GM23338 (cell line): ENCODE measurements at regions not wholly inside any gene's neighbourhood (a gene's known extent, or its start where the extent isn't known, plus 50 kb on each side); places are given as distances from the start of the nearest gene placed in this dataset.
"Not testable (repeated sequence)": the region's sequence is repeated elsewhere in the genome, so short reads cannot be mapped to it uniquely, and the experiment has no call there.

Experiments used
- ATAC-seq: fragments of 200-7000 bp; cut with Tn5 transposase; 3 replicates; pipeline ENCODE4 v1.9.1; 2020
- DNase-seq: peaks from one replicate; pipeline ENCODE4 v3.0.0-alpha.2; 2015; ENCODE audit warnings: low spot score
- H2AFZ ChIP-seq: fragments of 200-600 bp; sonication (generic); 2 replicates; pipeline ENCODE4 v1.8.0; 2016; ENCODE audit warnings: antibody characterized with exemption, mild to moderate bottlenecking, moderate library complexity
- H3F3A ChIP-seq: fragments of 200-600 bp; sonication (generic); replicated peaks from 2 replicates; pipeline ENCODE4 v1.8.0; 2017; ENCODE audit warnings: antibody characterized with exemption, mixed run types, low read depth
- H3K27ac ChIP-seq: fragments of 200-600 bp; sonication (generic); 2 replicates; pipeline ENCODE4 v1.6.1; 2016; ENCODE audit warnings: low read depth
- H3K27me3 ChIP-seq: fragments of 200-600 bp; sonication (generic); 2 replicates; pipeline ENCODE4 v1.8.0; 2016; ENCODE audit warnings: mild to moderate bottlenecking, mixed run types, moderate library complexity; ENCODE audit not compliant: insufficient read depth
- H3K36me3 ChIP-seq: fragments of 200-600 bp; sonication (generic); 2 replicates; pipeline ENCODE4 v1.8.0; 2016; ENCODE audit warnings: mild to moderate bottlenecking; ENCODE audit not compliant: insufficient read depth
- H3K4me1 ChIP-seq: fragments of 200-600 bp; sonication (generic); 2 replicates; pipeline ENCODE4 v1.8.0; 2016; ENCODE audit warnings: mild to moderate bottlenecking, moderate library complexity; ENCODE audit not compliant: insufficient read depth
- H3K4me2 ChIP-seq: fragments of 200-600 bp; sonication (generic); 2 replicates; pipeline ENCODE4 v1.7.1; 2017; ENCODE audit warnings: mixed run types
- H3K4me3 ChIP-seq: fragments of 200-600 bp; sonication (generic); 2 replicates; pipeline ENCODE4 v1.6.1; 2016; ENCODE audit warnings: mixed run types
- H3K79me2 ChIP-seq: fragments of 200-600 bp; sonication (generic); replicated peaks from 2 replicates; pipeline ENCODE4 v1.8.0; 2017; ENCODE audit warnings: mild to moderate bottlenecking; ENCODE audit not compliant: insufficient read depth
- H3K9me2 ChIP-seq: fragments of 200-600 bp; sonication (generic); 2 replicates; pipeline ENCODE4 v1.8.0; 2017; ENCODE audit not compliant: insufficient read depth
- H4K20me1 ChIP-seq: fragments of 200-600 bp; sonication (generic); replicated peaks from 2 replicates; pipeline ENCODE4 v1.8.0; 2017; ENCODE audit warnings: mild to moderate bottlenecking; ENCODE audit not compliant: insufficient read depth
- H3K27ac Mint-ChIP-seq: 2 replicates; pipeline ENCODE4 v1.8.0; 2020; ENCODE audit warnings: inconsistent platforms, mild to moderate bottlenecking, moderate library complexity, mixed read lengths
- H3K27me3 Mint-ChIP-seq: 3 replicates; pipeline ENCODE4 v1.8.0; 2022; ENCODE audit warnings: low read depth, mild to moderate bottlenecking, moderate library complexity, mixed read lengths, inconsistent platforms; ENCODE audit not compliant: insufficient read depth, poor library complexity
- H3K36me3 Mint-ChIP-seq: 3 replicates; pipeline ENCODE4 v1.8.0; 2021; ENCODE audit warnings: low read depth, mild to moderate bottlenecking, inconsistent platforms, moderate library complexity, mixed read lengths
- H3K4me1 Mint-ChIP-seq: 3 replicates; pipeline ENCODE4 v1.8.0; 2020; ENCODE audit warnings: mild to moderate bottlenecking, inconsistent platforms, mixed read lengths
- H3K4me3 Mint-ChIP-seq: 3 replicates; pipeline ENCODE4 v1.8.0; 2021; ENCODE audit warnings: moderate library complexity, mild to moderate bottlenecking, inconsistent platforms, mixed read lengths
- H3K9me3 Mint-ChIP-seq: 3 replicates; pipeline ENCODE4 v1.8.0; 2020; ENCODE audit warnings: moderate library complexity, mild to moderate bottlenecking, inconsistent platforms, mixed read lengths
- CREB1 ChIP-seq: fragments of 250-450 bp; sonication (Bioruptor Pico); IDR thresholded peaks from 2 replicates; pipeline ENCODE4 v1.5.0; 2020; ENCODE audit warnings: low read depth, mild to moderate bottlenecking, moderate library complexity
- ETS1 ChIP-seq: IDR thresholded peaks from 2 replicates; pipeline ENCODE4 v1.6.1; 2016; ENCODE audit warnings: antibody characterized with exemption
- EZH2 ChIP-seq: fragments of 200-600 bp; sonication (generic); IDR thresholded peaks from one replicate; pipeline ENCODE4 v1.8.0; 2017; ENCODE audit warnings: antibody characterized with exemption, mild to moderate bottlenecking, low read depth; ENCODE audit not compliant: unreplicated experiment
- JUNB ChIP-seq: IDR thresholded peaks from one replicate; pipeline ENCODE4 v1.6.1; 2016; ENCODE audit warnings: antibody characterized with exemption; ENCODE audit not compliant: unreplicated experiment
- NANOG ChIP-seq: IDR thresholded peaks from 2 replicates; pipeline ENCODE4 v1.6.1; 2016; ENCODE audit warnings: antibody characterized with exemption, borderline replicate concordance
- REST ChIP-seq: IDR thresholded peaks from one replicate; pipeline ENCODE4 v1.6.1; 2018; ENCODE audit warnings: antibody characterized with exemption; ENCODE audit not compliant: unreplicated experiment
- STAT1 ChIP-seq: IDR thresholded peaks from one replicate; pipeline ENCODE4 v1.6.1; 2016; ENCODE audit warnings: antibody characterized with exemption; ENCODE audit not compliant: unreplicated experiment
- ZNF331 ChIP-seq: fragments of 250-450 bp; sonication (Bioruptor Pico); IDR thresholded peaks from 2 replicates; pipeline ENCODE4 v1.5.0; 2020; ENCODE audit warnings: low read depth, mild to moderate bottlenecking, moderate library complexity

GRCh38 chr11:130539680-130540079 is 91.2 kb downstream of the ADAMTS15 start:
- not testable (repeated sequence) for DNase-seq, H3K27me3 ChIP-seq, H3K4me1 ChIP-seq, H3K4me3 Mint-ChIP-seq, H3F3A ChIP-seq, H3K4me2 ChIP-seq, H2AFZ ChIP-seq, H3K9me3 Mint-ChIP-seq, H3K36me3 ChIP-seq, H3K9me2 ChIP-seq, H3K27ac ChIP-seq, H3K79me2 ChIP-seq, H3K4me1 Mint-ChIP-seq, H3K27ac Mint-ChIP-seq, H3K36me3 Mint-ChIP-seq, H4K20me1 ChIP-seq, H3K4me3 ChIP-seq, ATAC-seq
- peaks cover 12% of the 10 kb centered on the region for H3K27me3 Mint-ChIP-seq

- Histone ChIP-seq H3K4me2 (no peak overlapping the region), H2AFZ (no peak overlapping the region), H3K4me1 (no peaks in the 10 kb centered on the region), H3K9me2 (peaks cover 6% of the 10 kb centered on the region; the same call in 1 of the 2 replicates), H3K27ac (no peak overlapping the region), H3K27me3 (no peaks in the 10 kb centered on the region), H3F3A (no peaks in the 10 kb centered on the region), H3K4me3 (no peak overlapping the region), H4K20me1 (no peaks in the 10 kb centered on the region), H3K79me2 (no peaks in the 10 kb centered on the region), H3K36me3 (no peaks in the 10 kb centered on the region)
- Mint-ChIP-seq H3K36me3 (no peaks in the 10 kb centered on the region), H3K4me1 (no peaks in the 10 kb centered on the region), H3K27ac (no peak overlapping the region), H3K9me3 (peaks cover 3% of the 10 kb centered on the region; the same call in 1 of the 3 replicates), H3K27me3 (peaks cover 4% of the 10 kb centered on the region), H3K4me3 (no peak overlapping the region)
- TF ChIP-seq ZNF331 (CRISPR knock-in tag) (no peak), CREB1 (CRISPR knock-in tag) (no peak), NANOG (no peak), EZH2 (no peak), ETS1 (no peak), JUNB (no peak)
- ATAC-seq (no peak), DNase-seq (no peak)
Measured at GRCh38 chr11:130544266-130544665, 95.8 kb downstream of the ADAMTS15 start.

GRCh38 chr11:130545449-130546072 is 97.1 kb downstream of the ADAMTS15 start:
- no peaks in the 10 kb centered on the region for H3K4me1 Mint-ChIP-seq
- H3K4me3 Mint-ChIP-seq, result no peak overlapping the region
- no peaks in the 10 kb centered on the region for H3K36me3 Mint-ChIP-seq
- H2AFZ ChIP-seq, result no peak overlapping the region; the same call in 1 of the 2 replicates
- H3K4me3 ChIP-seq, result no peak overlapping the region
- no peaks in the 10 kb centered on the region for H3F3A ChIP-seq
- H3K27ac Mint-ChIP-seq, result no peak overlapping the region
- no peaks in the 10 kb centered on the region for H3K79me2 ChIP-seq
- peaks cover 3% of the 10 kb centered on the region; the same call in 1 of the 3 replicates for H3K9me3 Mint-ChIP-seq
- H3K27ac ChIP-seq, result no peak overlapping the region
- peaks cover 4% of the 10 kb centered on the region for H3K27me3 Mint-ChIP-seq
- ATAC-seq (no peak), DNase-seq (no peak)
- H3K4me1 ChIP-seq, result no peaks in the 10 kb centered on the region
- H3K9me2 ChIP-seq, result peaks cover 6% of the 10 kb centered on the region; the same call in 1 of the 2 replicates
- H4K20me1 ChIP-seq, result no peaks in the 10 kb centered on the region
- no peaks in the 10 kb centered on the region for H3K36me3 ChIP-seq
- no peaks in the 10 kb centered on the region for H3K27me3 ChIP-seq
- H3K4me2 ChIP-seq, result no peak overlapping the region
- TF ChIP-seq STAT1 (no peak), JUNB (no peak), REST (no peak)
